ENCODE measurements at regions not wholly inside any gene's neighbourhood (a gene's known extent, or its start where the extent isn't known, plus 50 kb on each side); places are given as distances from the start of the nearest gene placed in this dataset.

DNA sequence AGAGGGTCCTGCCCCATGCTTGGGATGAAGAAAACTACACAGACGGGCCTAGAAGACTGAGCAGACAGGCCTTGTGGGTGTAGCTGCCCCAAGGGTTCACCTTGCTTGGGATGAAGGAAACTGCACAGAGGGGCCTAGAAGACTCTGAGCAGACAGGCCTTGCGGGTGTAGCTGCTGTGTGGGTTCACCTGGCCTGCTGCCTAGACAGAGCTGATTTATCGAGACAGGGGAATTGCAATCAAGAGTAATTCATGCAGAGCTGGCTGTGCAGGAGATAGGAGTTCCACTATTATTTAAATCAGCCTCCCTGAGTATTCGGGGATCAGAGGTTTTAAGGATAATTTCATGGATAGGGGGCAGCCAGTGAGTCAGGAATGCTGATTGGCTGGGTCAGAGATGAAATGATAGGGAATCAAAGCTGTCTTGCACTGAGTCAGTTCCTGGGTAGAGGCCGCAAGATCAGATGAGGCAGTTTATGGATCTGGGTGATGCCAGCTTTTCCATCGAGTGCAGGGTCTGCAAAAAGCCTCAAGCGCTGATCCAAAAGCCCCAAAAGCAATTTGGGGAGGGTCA is 341.4 kb downstream of the GALR1 start:
- TF ChIP-seq, protein P1, sequence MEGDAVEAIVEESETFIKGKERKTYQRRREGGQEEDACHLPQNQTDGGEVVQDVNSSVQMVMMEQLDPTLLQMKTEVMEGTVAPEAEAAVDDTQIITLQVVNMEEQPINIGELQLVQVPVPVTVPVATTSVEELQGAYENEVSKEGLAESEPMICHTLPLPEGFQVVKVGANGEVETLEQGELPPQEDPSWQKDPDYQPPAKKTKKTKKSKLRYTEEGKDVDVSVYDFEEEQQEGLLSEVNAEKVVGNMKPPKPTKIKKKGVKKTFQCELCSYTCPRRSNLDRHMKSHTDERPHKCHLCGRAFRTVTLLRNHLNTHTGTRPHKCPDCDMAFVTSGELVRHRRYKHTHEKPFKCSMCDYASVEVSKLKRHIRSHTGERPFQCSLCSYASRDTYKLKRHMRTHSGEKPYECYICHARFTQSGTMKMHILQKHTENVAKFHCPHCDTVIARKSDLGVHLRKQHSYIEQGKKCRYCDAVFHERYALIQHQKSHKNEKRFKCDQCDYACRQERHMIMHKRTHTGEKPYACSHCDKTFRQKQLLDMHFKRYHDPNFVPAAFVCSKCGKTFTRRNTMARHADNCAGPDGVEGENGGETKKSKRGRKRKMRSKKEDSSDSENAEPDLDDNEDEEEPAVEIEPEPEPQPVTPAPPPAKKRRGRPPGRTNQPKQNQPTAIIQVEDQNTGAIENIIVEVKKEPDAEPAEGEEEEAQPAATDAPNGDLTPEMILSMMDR (IDR thresholded peaks at IDR 0.05; ENCODE audit: low read depth, low read length, poor library complexity, severe bottlenecking) = no peak
- no peak for TF ChIP-seq EZH2phosphoT487 (IDR thresholded peaks at IDR 0.05; ENCODE audit: borderline replicate concordance, low read length)
